ENCODE measurements at regions not wholly inside any gene's neighbourhood (a gene's known extent, or its start where the extent isn't known, plus 50 kb on each side); places are given as distances from the start of the nearest gene placed in this dataset.

DNA sequence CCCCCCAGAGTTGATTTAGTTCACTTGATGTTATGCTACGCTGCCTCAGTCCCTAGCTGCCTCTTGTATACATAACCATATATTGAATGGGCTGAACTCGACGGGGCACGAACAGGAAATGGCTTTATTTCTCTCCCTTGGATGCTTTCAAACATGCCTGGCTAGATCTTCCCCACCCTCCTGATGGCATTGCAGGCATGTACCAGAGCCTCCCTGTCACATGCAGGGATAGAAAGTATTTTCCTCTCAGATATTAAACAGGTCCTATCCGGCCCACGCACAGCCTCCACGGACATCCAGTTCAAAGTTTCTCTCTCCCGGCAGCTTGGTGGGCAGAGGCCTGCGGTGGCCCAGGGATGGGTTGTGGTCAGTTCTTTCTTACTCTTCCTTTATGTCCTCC lies 422.1 kb downstream of the RPS24 start:
- intact Hi-C loops (cut with micrococcal nuclease): no loop called here
- H3K27me3 Mint-ChIP-seq (ENCODE audit: low read depth): no peaks in the 10 kb centered on the region
- H3K4me1 Mint-ChIP-seq (ENCODE audit: low read depth): no peaks in the 10 kb centered on the region
- no peaks in the 10 kb centered on the region for H3K9me3 Mint-ChIP-seq
- H3K36me3 Mint-ChIP-seq (ENCODE audit: low read depth): no peaks in the 10 kb centered on the region
- no peak overlapping the region for H3K4me3 Mint-ChIP-seq
- DNase-seq: no peak
- no peak overlapping the region for H3K27ac Mint-ChIP-seq
- CTCF ChIA-PET: no interaction called here

DNA sequence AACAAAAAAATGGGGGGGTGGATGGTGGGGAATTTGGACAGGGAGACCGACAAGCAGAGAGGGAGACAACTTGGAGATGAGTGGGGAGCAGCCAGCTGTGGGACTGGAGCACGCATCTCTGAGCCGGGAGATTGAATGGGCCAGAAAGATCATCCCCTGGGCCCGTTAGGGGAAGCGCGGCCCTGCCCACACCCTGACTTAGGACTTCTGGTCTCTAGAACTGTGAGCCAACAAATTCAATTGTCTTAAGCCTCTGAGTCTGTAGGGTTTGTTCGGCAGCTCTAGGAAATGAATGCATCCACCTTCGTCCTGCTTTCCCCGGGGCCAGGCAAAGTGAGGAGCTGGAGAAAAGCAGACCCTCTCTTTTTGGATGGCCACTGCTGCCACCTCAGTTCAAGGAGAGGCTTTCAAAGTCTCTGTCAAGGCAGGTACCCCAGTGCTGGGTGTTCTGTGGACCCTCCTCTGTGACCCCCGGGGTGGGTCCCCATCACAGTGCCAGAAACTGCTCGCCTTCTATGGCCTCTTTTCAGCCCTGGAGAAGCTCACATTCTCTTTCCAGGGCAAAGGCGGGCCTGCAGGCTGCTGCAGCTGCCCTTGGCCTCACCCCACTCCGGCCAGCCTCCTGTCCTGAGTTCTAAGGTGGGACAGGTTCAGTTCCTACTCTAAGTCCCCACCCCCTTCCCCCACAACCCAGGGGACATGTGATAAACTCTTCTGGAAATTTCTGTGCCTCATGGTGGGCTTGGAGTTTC lies 423.2 kb downstream of the RPS24 start:
- Mint-ChIP-seq H3K9me3 (no peaks in the 10 kb centered on the region), H3K27ac (no peak overlapping the region), H3K36me3 (ENCODE audit: low read depth) (no peaks in the 10 kb centered on the region), H3K27me3 (ENCODE audit: low read depth) (no peaks in the 10 kb centered on the region), H3K4me3 (no peak overlapping the region), H3K4me1 (ENCODE audit: low read depth) (no peaks in the 10 kb centered on the region)
- no peak for DNase-seq
- intact Hi-C loops (cut with micrococcal nuclease): no loop called here
- CTCF ChIA-PET: no interaction called here

DNA sequence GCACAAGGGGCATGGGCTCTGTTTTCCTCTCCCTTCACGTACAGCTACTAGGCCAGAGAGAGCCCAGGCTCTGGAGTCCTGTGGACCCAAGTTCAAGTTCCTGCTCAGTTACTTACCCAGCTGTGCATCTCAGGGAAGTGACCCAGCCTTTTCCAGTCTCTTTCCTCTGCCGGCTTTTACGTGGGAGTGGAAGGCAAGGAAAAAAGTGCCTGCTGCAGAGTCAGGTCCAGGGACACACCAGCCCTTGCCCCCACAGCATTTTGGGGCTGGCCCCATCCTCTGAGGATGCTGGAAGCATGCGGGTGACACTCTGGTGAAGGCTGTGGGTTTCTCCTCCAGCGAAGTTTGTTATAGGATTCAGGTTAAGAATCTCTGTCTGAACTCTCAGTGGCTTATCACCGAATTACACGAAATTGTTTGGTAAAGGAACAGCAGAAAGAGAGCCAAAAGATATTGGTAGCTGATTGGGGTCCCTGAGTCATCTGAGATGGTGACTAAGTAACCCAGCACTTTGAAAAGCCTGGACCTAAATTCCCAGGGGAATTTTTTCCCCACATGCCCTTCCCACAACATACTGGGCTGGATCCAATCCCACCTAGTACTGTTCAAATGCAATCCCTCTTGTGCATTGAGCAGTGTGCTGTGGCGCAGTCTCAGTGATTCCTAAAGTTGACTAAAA lies 424.3 kb downstream of the RPS24 start:
- Mint-ChIP-seq H3K27ac (no peak overlapping the region), H3K9me3 (no peaks in the 10 kb centered on the region), H3K27me3 (ENCODE audit: low read depth) (no peaks in the 10 kb centered on the region), H3K4me1 (ENCODE audit: low read depth) (no peaks in the 10 kb centered on the region), H3K36me3 (ENCODE audit: low read depth) (no peaks in the 10 kb centered on the region), H3K4me3 (no peak overlapping the region)
- DNase-seq: no peak
- intact Hi-C loops (cut with micrococcal nuclease): no loop called here
- CTCF ChIA-PET: no interaction called here

DNA sequence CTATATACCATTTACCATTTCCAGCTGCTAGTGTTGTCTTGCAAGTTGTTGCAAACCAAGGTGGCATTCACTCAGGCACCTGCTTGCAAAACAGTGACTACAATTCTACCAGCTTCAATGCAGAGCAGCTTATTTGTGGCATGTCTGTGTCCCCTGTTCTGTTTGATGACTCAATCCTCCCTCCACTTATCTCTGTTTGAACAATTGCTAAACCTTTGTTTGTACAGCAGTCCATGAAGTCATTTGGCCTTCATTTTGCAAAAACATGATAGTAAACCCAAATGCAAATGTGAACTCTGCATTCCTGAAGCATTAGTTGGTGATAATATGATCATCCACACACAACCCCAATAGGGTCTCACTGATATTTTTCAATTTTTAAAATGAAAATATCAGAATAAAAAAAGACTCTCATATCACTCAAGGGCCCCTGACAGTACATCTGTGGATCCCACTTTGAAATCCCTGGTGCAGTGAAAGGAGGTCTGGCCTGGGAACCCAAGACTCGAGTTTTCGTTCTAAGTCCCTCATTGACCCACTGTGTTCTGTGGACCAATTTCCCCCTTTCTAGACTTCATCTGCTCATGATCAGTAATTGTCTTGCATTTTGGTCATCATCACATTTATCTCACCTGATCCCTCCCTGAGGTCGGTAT lies 425.4 kb downstream of the RPS24 start:
- Mint-ChIP-seq H3K27ac (no peak overlapping the region), H3K4me3 (no peak overlapping the region), H3K4me1 (ENCODE audit: low read depth) (no peaks in the 10 kb centered on the region), H3K27me3 (ENCODE audit: low read depth) (no peaks in the 10 kb centered on the region), H3K36me3 (ENCODE audit: low read depth) (no peaks in the 10 kb centered on the region), H3K9me3 (no peaks in the 10 kb centered on the region)
- CTCF ChIA-PET: no interaction called here
- DNase-seq: no peak
- intact Hi-C loops (cut with micrococcal nuclease): no loop called here

GRCh38 chr10:78459639-78460037 lies 426.0 kb downstream of the RPS24 start:
- Mint-ChIP-seq H3K4me1 (ENCODE audit: low read depth) (no peaks in the 10 kb centered on the region), H3K36me3 (ENCODE audit: low read depth) (no peaks in the 10 kb centered on the region), H3K4me3 (no peak overlapping the region), H3K9me3 (no peaks in the 10 kb centered on the region), H3K27me3 (ENCODE audit: low read depth) (no peaks in the 10 kb centered on the region), H3K27ac (no peak overlapping the region)
- CTCF ChIA-PET: no interaction called here
- intact Hi-C loops (cut with micrococcal nuclease): no loop called here
- DNase-seq: no peak

GRCh38 chr10:78460204-78460603 lies 426.5 kb downstream of the RPS24 start:
- Mint-ChIP-seq H3K27me3 (ENCODE audit: low read depth) (no peaks in the 10 kb centered on the region), H3K9me3 (no peaks in the 10 kb centered on the region), H3K36me3 (ENCODE audit: low read depth) (no peaks in the 10 kb centered on the region), H3K4me3 (no peak overlapping the region), H3K4me1 (ENCODE audit: low read depth) (no peaks in the 10 kb centered on the region), H3K27ac (no peak overlapping the region)
- intact Hi-C loops (cut with micrococcal nuclease): no loop called here
- CTCF ChIA-PET: no interaction called here
- no peak for DNase-seq

DNA sequence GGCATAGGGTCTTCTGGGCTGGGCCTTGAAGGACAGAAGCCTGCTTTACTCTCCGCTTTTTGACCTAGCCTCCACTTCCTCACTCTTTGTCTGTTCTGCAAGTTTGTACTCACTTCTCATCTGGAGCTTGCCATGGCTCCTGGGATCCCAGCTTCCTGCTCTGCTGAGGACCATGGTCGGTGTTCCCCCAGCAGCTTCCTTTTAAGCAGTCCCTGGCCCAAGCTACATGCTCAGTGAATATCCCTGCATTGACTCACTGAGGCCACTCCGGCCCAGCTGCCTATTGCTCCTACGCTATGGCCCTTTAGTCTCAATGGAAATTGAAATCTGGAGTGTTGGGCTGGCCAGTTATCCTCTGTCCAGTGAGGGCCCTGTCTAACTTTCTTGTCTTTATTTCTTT lies 427.7 kb downstream of the RPS24 start:
- intact Hi-C loops (cut with micrococcal nuclease): no loop called here
- Mint-ChIP-seq H3K27ac (no peak overlapping the region), H3K4me1 (ENCODE audit: low read depth) (no peaks in the 10 kb centered on the region), H3K9me3 (no peaks in the 10 kb centered on the region), H3K4me3 (no peak overlapping the region), H3K36me3 (ENCODE audit: low read depth) (no peaks in the 10 kb centered on the region), H3K27me3 (ENCODE audit: low read depth) (no peaks in the 10 kb centered on the region)
- DNase-seq: no peak
- CTCF ChIA-PET: no interaction called here

GRCh38 chr10:78462176-78462575 lies 428.5 kb downstream of the RPS24 start:
- CTCF ChIA-PET: no interaction called here
- H3K27ac Mint-ChIP-seq: no peak overlapping the region
- no peak overlapping the region for H3K4me3 Mint-ChIP-seq
- no peaks in the 10 kb centered on the region for H3K36me3 Mint-ChIP-seq (ENCODE audit: low read depth)
- H3K4me1 Mint-ChIP-seq (ENCODE audit: low read depth): no peaks in the 10 kb centered on the region
- H3K9me3 Mint-ChIP-seq: no peaks in the 10 kb centered on the region
- DNase-seq: no peak
- no peaks in the 10 kb centered on the region for H3K27me3 Mint-ChIP-seq (ENCODE audit: low read depth)
- intact Hi-C loops (cut with micrococcal nuclease): no loop called here

- Mint-ChIP-seq H3K4me3 (no peak overlapping the region), H3K4me1 (ENCODE audit: low read depth) (no peaks in the 10 kb centered on the region), H3K36me3 (ENCODE audit: low read depth) (no peaks in the 10 kb centered on the region), H3K27ac (no peak overlapping the region), H3K9me3 (peaks cover 2% of the 10 kb centered on the region), H3K27me3 (ENCODE audit: low read depth) (no peaks in the 10 kb centered on the region)
- intact Hi-C loops (cut with micrococcal nuclease): no loop called here
- DNase-seq: no peak
- CTCF ChIA-PET: no interaction called here
Measured at GRCh38 chr10:78462726-78463228, 429.1 kb downstream of the RPS24 start.

- CTCF ChIA-PET: no interaction called here
- no peak overlapping the region for H3K4me3 Mint-ChIP-seq
- no peaks in the 10 kb centered on the region for H3K27me3 Mint-ChIP-seq (ENCODE audit: low read depth)
- intact Hi-C loops (cut with micrococcal nuclease): no loop called here
- DNase-seq: no peak
- no peak overlapping the region for H3K27ac Mint-ChIP-seq
- no peaks in the 10 kb centered on the region for H3K36me3 Mint-ChIP-seq (ENCODE audit: low read depth)
- H3K9me3 Mint-ChIP-seq: peaks cover 2% of the 10 kb centered on the region
- H3K4me1 Mint-ChIP-seq (ENCODE audit: low read depth): no peaks in the 10 kb centered on the region
Measured at GRCh38 chr10:78464118-78464855, 430.6 kb downstream of the RPS24 start.

GRCh38 chr10:78464856-78465267 lies 431.2 kb downstream of the RPS24 start:
- no peaks in the 10 kb centered on the region for H3K36me3 Mint-ChIP-seq (ENCODE audit: low read depth)
- no peaks in the 10 kb centered on the region for H3K4me1 Mint-ChIP-seq (ENCODE audit: low read depth)
- H3K9me3 Mint-ChIP-seq: peaks cover 4% of the 10 kb centered on the region
- CTCF ChIA-PET: no interaction called here
- intact Hi-C loops (cut with micrococcal nuclease): no loop called here
- no peak overlapping the region for H3K27ac Mint-ChIP-seq
- H3K27me3 Mint-ChIP-seq (ENCODE audit: low read depth): no peaks in the 10 kb centered on the region
- H3K4me3 Mint-ChIP-seq: no peak overlapping the region
- DNase-seq: no peak

DNA sequence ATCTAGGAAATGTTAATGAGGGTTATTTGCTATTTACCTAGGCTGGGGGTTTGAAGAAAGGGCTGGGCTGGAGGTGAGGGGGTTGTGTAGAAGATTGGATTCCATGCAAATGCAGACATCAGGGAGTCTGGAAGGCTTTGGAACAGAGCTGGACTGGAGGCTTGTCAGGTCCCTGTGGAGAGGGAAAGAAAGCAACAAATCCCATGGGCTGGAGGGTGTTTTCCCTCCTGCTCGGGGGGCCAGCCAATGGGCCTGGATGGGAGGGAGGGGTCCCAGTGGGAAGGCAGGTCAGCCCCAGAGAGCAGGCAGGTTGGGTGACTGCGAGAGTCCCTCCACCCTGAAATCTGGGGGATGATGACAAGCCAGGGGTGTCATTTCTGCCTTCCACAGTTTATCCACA lies 431.8 kb downstream of the RPS24 start:
- H3K9me3 Mint-ChIP-seq: peaks cover 4% of the 10 kb centered on the region
- no peaks in the 10 kb centered on the region for H3K27me3 Mint-ChIP-seq (ENCODE audit: low read depth)
- H3K4me1 Mint-ChIP-seq (ENCODE audit: low read depth): no peaks in the 10 kb centered on the region
- H3K4me3 Mint-ChIP-seq: no peak overlapping the region
- no peaks in the 10 kb centered on the region for H3K36me3 Mint-ChIP-seq (ENCODE audit: low read depth)
- DNase-seq: no peak
- CTCF ChIA-PET: no interaction called here
- no peak overlapping the region for H3K27ac Mint-ChIP-seq
- intact Hi-C loops (cut with micrococcal nuclease): no loop called here

All from activated naive CD4-positive, alpha-beta T cell treated with anti-CD3 and anti-CD28 coated beads for 36 hours (primary cell).